OCI-LY7 (cell line): ENCODE measurements at regions not wholly inside any gene's neighbourhood (a gene's known extent, or its start where the extent isn't known, plus 50 kb on each side); places are given as distances from the start of the nearest gene placed in this dataset.

ENCODE experiments used
- EZH2phosphoT487 ChIP-seq: fragments of 200-600 bp; sonication (generic); IDR thresholded peaks from 2 replicates; pipeline ENCODE4 v1.6.1; 2018; ENCODE audit warnings: low read depth, borderline replicate concordance, mild to moderate bottlenecking, mixed run types, antibody characterized with exemption, low read length, moderate library complexity, mixed read lengths
- TF ChIP-seq, protein P1 (sequence below): fragments of 200-600 bp; sonication (generic); conservative IDR thresholded peaks from 2 replicates; pipeline ENCODE4 v1.5.1; 2014; ENCODE audit warnings: mild to moderate bottlenecking, antibody characterized with exemption, low read length, moderate library complexity, mixed read lengths

DNA sequence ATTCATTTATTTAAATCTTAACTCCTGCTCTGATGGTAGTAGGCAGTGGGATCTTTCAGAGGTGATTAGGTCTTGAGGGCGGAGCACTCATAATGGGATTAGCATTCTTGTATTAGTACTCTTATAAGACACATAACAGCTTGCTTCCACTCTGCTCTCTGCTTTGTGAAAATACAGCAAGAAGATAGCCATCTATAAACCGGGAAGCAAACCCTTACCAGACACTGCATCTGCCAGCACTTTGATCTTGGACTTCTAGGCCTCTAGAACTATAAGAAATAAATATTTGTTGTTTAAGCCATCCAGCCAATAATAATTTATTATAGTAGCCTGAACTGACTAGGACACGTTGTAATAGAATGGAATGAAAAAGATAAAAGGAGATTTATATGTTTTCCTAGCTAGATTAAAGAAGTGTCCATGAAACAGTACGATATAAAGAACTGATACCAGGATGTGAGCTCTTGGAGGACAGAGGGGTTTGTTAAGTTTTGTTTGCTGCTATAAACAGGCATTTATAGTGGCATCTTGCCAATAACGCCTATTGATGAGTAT is 869.9 kb downstream of the MRPL39 start:
- TF ChIP-seq, protein P1, sequence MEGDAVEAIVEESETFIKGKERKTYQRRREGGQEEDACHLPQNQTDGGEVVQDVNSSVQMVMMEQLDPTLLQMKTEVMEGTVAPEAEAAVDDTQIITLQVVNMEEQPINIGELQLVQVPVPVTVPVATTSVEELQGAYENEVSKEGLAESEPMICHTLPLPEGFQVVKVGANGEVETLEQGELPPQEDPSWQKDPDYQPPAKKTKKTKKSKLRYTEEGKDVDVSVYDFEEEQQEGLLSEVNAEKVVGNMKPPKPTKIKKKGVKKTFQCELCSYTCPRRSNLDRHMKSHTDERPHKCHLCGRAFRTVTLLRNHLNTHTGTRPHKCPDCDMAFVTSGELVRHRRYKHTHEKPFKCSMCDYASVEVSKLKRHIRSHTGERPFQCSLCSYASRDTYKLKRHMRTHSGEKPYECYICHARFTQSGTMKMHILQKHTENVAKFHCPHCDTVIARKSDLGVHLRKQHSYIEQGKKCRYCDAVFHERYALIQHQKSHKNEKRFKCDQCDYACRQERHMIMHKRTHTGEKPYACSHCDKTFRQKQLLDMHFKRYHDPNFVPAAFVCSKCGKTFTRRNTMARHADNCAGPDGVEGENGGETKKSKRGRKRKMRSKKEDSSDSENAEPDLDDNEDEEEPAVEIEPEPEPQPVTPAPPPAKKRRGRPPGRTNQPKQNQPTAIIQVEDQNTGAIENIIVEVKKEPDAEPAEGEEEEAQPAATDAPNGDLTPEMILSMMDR, result no peak
- TF ChIP-seq EZH2phosphoT487, result no peak
